Jurkat, Clone E6-1 (cell line): ENCODE measurements at regions not wholly inside any gene's neighbourhood (a gene's known extent, or its start where the extent isn't known, plus 50 kb on each side); places are given as distances from the start of the nearest gene placed in this dataset.
"Not testable (repeated sequence)": the region's sequence is repeated elsewhere in the genome, so short reads cannot be mapped to it uniquely, and the experiment has no call there.

Experiments used
- DNase-seq: peaks from one replicate; pipeline ENCODE4 v3.0.0-alpha.2; 2011; ENCODE audit warnings: low read depth, low spot score
- H3K4me3 ChIP-seq: 2 replicates; pipeline ENCODE4 v1.5.1; 2011; ENCODE audit warnings: mild to moderate bottlenecking, low read length, control low read depth, moderate library complexity

- DNase-seq: no peak
- H3K4me3 ChIP-seq: no peak overlapping the region
Measured at GRCh38 chr3:154921351-154921750, 158.8 kb upstream of the MME start.

- no peak overlapping the region for H3K4me3 ChIP-seq
- no peak for DNase-seq
Measured at GRCh38 chr3:154919226-154919625, 160.9 kb upstream of the MME start.

- peak; percentile 29 for DNase-seq
- H3K4me3 ChIP-seq: no peak overlapping the region
Measured at GRCh38 chr3:154904328-154904727, 175.8 kb upstream of the MME start.

GRCh38 chr3:154902495-154902894, 177.6 kb upstream of the MME start:
- H3K4me3 ChIP-seq: not testable (repeated sequence)

GRCh38 chr3:154901278-154901677, 178.8 kb upstream of the MME start:
- no peak for DNase-seq
- H3K4me3 ChIP-seq: no peak overlapping the region

More at GRCh38 chr3:154902495-154902894, 177.6 kb upstream of the MME start:
- DNase-seq: not testable (repeated sequence)

- H3K4me3 ChIP-seq: no peak overlapping the region
- DNase-seq: no peak
Measured at GRCh38 chr3:154900816-154901215, 179.3 kb upstream of the MME start.

GRCh38 chr3:154898916-154899315, 181.2 kb upstream of the MME start:
- H3K4me3 ChIP-seq: no peak overlapping the region
- DNase-seq: no peak

GRCh38 chr3:154898443-154898842, 181.7 kb upstream of the MME start:
- DNase-seq: no peak
- H3K4me3 ChIP-seq: no peak overlapping the region

- H3K4me3 ChIP-seq: no peak overlapping the region
- DNase-seq: no peak
Measured at GRCh38 chr3:154893813-154894212, 186.3 kb upstream of the MME start.

- no peak for DNase-seq
- H3K4me3 ChIP-seq: no peak overlapping the region
Measured at GRCh38 chr3:154889227-154889634, 190.9 kb upstream of the MME start.

GRCh38 chr3:154887869-154888268, 192.2 kb upstream of the MME start:
- DNase-seq: peak; percentile 3
- no peak overlapping the region for H3K4me3 ChIP-seq

- DNase-seq: no peak
- no peak overlapping the region for H3K4me3 ChIP-seq
Measured at GRCh38 chr3:154886437-154886836, 193.7 kb upstream of the MME start.

GRCh38 chr3:154885418-154885817, 194.7 kb upstream of the MME start:
- H3K4me3 ChIP-seq: no peak overlapping the region
- DNase-seq: no peak

GRCh38 chr3:154884952-154885351, 195.2 kb upstream of the MME start:
- DNase-seq: no peak
- H3K4me3 ChIP-seq: no peak overlapping the region

GRCh38 chr3:154875142-154875541, 205.0 kb upstream of the MME start:
- no peak overlapping the region for H3K4me3 ChIP-seq
- DNase-seq: no peak

- H3K4me3 ChIP-seq: no peak overlapping the region
- no peak for DNase-seq
Measured at GRCh38 chr3:154872696-154873095, 207.4 kb upstream of the MME start.

GRCh38 chr3:154872074-154872473, 208.0 kb upstream of the MME start:
- no peak for DNase-seq

GRCh38 chr3:154864947-154865346, 215.2 kb upstream of the MME start:
- DNase-seq: no peak
- no peak overlapping the region for H3K4me3 ChIP-seq

More at GRCh38 chr3:154872074-154872473, 208.0 kb upstream of the MME start:
- H3K4me3 ChIP-seq: no peak overlapping the region

- H3K4me3 ChIP-seq: no peak overlapping the region
- peak; percentile 27 for DNase-seq
Measured at GRCh38 chr3:154862265-154862664, 217.9 kb upstream of the MME start.

GRCh38 chr3:154852998-154853397, 227.1 kb upstream of the MME start:
- H3K4me3 ChIP-seq, DNase-seq: not testable (repeated sequence)

- no peak overlapping the region for H3K4me3 ChIP-seq
- no peak for DNase-seq
Measured at GRCh38 chr3:154852515-154852914, 227.6 kb upstream of the MME start.

GRCh38 chr3:154851644-154852043, 228.5 kb upstream of the MME start:
- no peak for DNase-seq
- no peak overlapping the region for H3K4me3 ChIP-seq
